Smooth muscle cell (in vitro differentiated cells): ENCODE measurements at regions not wholly inside any gene's neighbourhood (a gene's known extent, or its start where the extent isn't known, plus 50 kb on each side); places are given as distances from the start of the nearest gene placed in this dataset.

ENCODE experiments used
- DNase-seq: peaks from one replicate; lab custom pipeline; 2025; ENCODE audit not compliant: unreplicated experiment; lab: John Stamatoyannopoulos, UW
- H2AFZ ChIP-seq: fragments of 200-600 bp; sonication (generic); 2 replicates; pipeline ENCODE4 v1.6.0; 2016; ENCODE audit warnings: antibody characterized with exemption, low read depth, mild to moderate bottlenecking
- H3F3A ChIP-seq: fragments of 200-600 bp; sonication (generic); 2 replicates; pipeline ENCODE4 v1.6.0; 2017; ENCODE audit warnings: antibody characterized with exemption, low read depth
- H3K27ac ChIP-seq: fragments of 200-600 bp; sonication (generic); 2 replicates; pipeline ENCODE4 v1.5.1; 2016; ENCODE audit warnings: low read depth, mild to moderate bottlenecking
- H3K27me3 ChIP-seq: fragments of 200-600 bp; sonication (generic); 2 replicates; pipeline ENCODE4 v1.6.1; 2016; ENCODE audit warnings: low read depth, mild to moderate bottlenecking
- H3K36me3 ChIP-seq: fragments of 200-600 bp; sonication (generic); 2 replicates; pipeline ENCODE4 v1.5.1; 2016; ENCODE audit warnings: low read depth
- H3K4me1 ChIP-seq: fragments of 200-600 bp; sonication (generic); 2 replicates; pipeline ENCODE4 v1.5.1; 2016; ENCODE audit warnings: low read depth
- H3K4me2 ChIP-seq: fragments of 200-600 bp; sonication (generic); 2 replicates; pipeline ENCODE4 v1.6.0; 2016; ENCODE audit warnings: mild to moderate bottlenecking
- H3K4me3 ChIP-seq: fragments of 200-600 bp; sonication (generic); 2 replicates; pipeline ENCODE4 v1.5.1; 2016; ENCODE audit warnings: mild to moderate bottlenecking
- H3K79me2 ChIP-seq: fragments of 200-600 bp; sonication (generic); 2 replicates; pipeline ENCODE4 v1.6.0; 2016; ENCODE audit warnings: low read depth, mild to moderate bottlenecking
- H3K9ac ChIP-seq: fragments of 200-600 bp; sonication (generic); 2 replicates; pipeline ENCODE4 v1.6.0; 2016; ENCODE audit warnings: low read depth
- H3K9me3 ChIP-seq: fragments of 200-600 bp; sonication (generic); replicated peaks from 2 replicates; pipeline ENCODE4 v1.5.1; 2016; ENCODE audit warnings: low read depth
- H4K20me1 ChIP-seq: fragments of 200-600 bp; sonication (generic); 2 replicates; pipeline ENCODE4 v1.6.0; 2016; ENCODE audit warnings: low read depth
- CTCF ChIP-seq: fragments of 200-600 bp; sonication (generic); IDR thresholded peaks from 2 replicates; pipeline ENCODE4 v1.5.1; 2017; ENCODE audit warnings: borderline replicate concordance, mild to moderate bottlenecking, antibody characterized with exemption; ENCODE audit not compliant: insufficient read depth, poor library complexity, severe bottlenecking
- WGBS: methylation state at CpG from one replicate; pipeline ENCODE4 v1.1.7; 2016; ENCODE audit warnings: low lambda C conversion rate; 5-methylcytosine and 5-hydroxymethylcytosine counted together

DNA sequence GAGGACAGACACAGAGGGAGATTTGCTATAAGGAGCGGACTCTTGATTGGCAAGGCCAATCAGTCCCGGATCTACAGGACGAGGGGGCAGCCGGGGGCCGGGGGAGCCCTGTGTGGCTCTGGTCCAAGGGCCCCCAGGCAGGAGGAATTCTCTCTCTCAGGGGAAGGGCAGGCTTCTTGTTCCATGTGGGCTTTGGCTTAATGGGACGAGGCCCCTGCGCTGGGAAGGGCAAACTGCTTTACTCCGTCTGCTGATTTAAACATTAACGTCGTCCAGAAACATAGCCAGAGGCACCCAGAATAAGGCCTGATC lies 75.9 kb downstream of the TMEM18 start:
- H4K20me1 ChIP-seq = no peaks in the 10 kb centered on the region
- no peak overlapping the region for H3K4me2 ChIP-seq
- no peaks in the 10 kb centered on the region for H3K27me3 ChIP-seq
- no peaks in the 10 kb centered on the region for H3K36me3 ChIP-seq
- H3K9me3 ChIP-seq = no peaks in the 10 kb centered on the region
- no peak overlapping the region for H2AFZ ChIP-seq
- TF ChIP-seq CTCF = no peak
- H3K79me2 ChIP-seq = no peaks in the 10 kb centered on the region
- H3K4me3 ChIP-seq = no peak overlapping the region
- H3K9ac ChIP-seq = no peak overlapping the region
- H3F3A ChIP-seq = no peaks in the 10 kb centered on the region
- WGBS = 95% methylated on average over 10 of the region's 10 CpGs
- H3K27ac ChIP-seq = no peak overlapping the region
- no peak for DNase-seq
- no peaks in the 10 kb centered on the region for H3K4me1 ChIP-seq

DNA sequence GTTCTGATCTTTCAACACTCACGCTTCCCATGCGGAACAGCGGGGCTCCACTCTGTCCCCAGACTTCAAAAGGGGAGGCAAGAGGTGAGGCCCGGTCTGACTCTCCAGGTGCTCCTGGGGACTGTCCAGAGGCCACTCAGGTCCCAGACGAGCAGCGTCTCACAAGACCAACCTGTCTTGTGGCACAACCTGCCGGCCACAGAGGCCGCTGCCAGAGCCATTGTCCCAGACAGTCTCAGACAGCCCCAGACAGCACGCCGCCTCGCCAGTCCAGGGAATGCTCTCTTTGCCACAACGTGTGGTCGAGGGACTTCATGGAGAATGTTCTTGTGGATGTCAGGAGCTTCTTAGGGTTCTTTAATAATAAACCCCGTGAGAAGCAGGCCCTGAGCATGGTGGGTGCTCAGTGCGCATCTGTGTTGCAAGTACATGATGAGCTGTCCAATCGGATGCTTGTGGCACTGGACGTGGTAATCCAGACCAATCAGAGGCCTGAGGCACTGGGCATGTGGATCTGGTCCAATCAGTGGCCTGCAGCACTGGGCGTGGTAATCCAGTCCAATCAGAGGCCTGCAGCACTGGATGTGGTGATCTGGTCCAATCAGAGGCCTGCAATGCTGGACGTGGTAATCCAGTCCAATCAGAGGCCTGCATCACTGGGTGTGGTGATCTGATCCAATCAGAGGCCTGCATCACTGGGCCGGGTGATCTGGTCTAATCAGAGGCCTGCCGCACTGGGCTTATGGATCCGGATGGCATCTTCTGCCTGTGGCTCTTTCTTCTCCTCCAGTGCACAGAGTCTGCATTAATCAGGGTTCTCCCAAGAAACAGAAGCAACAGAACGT lies 76.4 kb downstream of the TMEM18 start:
- Histone ChIP-seq H3K4me2 (no peak overlapping the region), H4K20me1 (no peaks in the 10 kb centered on the region), H2AFZ (no peak overlapping the region), H3K27ac (no peak overlapping the region), H3K27me3 (no peaks in the 10 kb centered on the region), H3K36me3 (no peaks in the 10 kb centered on the region), H3K9me3 (no peaks in the 10 kb centered on the region), H3K4me3 (no peak overlapping the region), H3K4me1 (no peaks in the 10 kb centered on the region), H3F3A (no peaks in the 10 kb centered on the region), H3K9ac (no peak overlapping the region), H3K79me2 (no peaks in the 10 kb centered on the region)
- no peak for TF ChIP-seq CTCF
- whole genome bisulfite sequencing = 91% methylated on average over 23 of the region's 23 CpGs
- DNase-seq = no peak

DNA sequence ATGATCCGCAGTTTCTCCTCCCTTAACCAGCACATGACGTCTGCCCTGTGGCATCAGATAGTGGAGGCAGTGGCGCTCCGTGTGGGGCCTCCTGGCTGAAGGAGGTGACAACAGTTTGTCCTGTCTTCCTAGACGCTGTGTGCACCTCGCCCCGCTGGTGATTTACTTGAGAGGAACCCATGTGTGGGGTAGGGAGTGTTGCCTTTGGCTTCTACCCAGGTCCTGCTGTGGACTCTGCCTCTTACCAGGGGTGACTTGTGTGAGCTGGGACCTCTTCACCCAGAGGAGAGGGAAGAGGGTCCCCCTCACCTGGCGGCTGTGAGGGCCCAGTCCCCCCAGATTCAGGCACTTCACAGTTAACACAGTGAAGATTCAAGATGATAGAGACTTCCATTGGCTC lies 77.6 kb downstream of the TMEM18 start:
- H3K27ac ChIP-seq = no peak overlapping the region
- H3K36me3 ChIP-seq = no peaks in the 10 kb centered on the region
- H2AFZ ChIP-seq = no peak overlapping the region
- H3K4me3 ChIP-seq = no peak overlapping the region
- no peaks in the 10 kb centered on the region for H3F3A ChIP-seq
- no peaks in the 10 kb centered on the region for H4K20me1 ChIP-seq
- H3K4me2 ChIP-seq = no peak overlapping the region
- no peak for TF ChIP-seq CTCF
- H3K9me3 ChIP-seq = no peaks in the 10 kb centered on the region
- no peaks in the 10 kb centered on the region for H3K27me3 ChIP-seq
- DNase-seq = no peak
- no peaks in the 10 kb centered on the region for H3K79me2 ChIP-seq
- no peak overlapping the region for H3K9ac ChIP-seq
- no peaks in the 10 kb centered on the region for H3K4me1 ChIP-seq
- WGBS = 79% methylated on average over 8 of the region's 8 CpGs

DNA sequence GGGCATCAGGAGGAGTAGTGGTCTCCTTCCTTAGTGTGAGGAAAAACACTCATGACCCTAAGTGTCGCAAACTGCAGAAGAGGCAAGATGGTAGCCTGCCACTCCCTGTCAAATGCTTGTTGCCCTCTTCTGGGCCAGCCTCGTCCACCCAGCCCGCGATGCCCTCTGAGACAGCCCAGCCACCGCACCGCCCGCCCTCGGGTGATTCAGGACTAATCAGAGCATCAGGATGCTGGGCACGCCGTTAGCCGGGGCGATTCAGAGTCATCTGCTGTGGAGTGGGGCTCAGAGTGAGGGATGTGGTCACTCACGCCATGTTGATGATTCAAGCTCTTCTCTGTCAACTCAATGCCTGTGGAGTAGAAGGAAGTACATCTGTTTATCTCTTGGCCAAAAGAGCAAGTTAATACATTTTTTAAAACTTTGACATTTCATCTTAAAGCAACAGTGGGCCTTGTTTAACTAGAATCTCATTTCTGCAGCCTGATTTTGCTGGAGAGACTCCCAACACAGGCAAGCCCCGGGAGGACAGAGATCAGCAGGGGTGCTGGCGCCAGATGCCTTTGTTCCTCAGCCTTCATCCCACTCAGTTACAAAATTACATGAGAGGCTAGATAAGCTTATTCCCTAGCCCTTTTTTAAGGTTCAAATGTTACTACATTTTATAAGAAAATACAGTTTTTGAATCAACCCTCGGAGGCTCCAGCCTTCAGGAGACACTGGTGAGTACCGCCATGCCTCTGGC lies 79.0 kb downstream of the TMEM18 start:
- Histone ChIP-seq H3K4me2 (no peak overlapping the region), H3K36me3 (no peaks in the 10 kb centered on the region), H2AFZ (no peak overlapping the region), H3K9ac (no peak overlapping the region), H3K27ac (no peak overlapping the region), H3K27me3 (no peaks in the 10 kb centered on the region), H4K20me1 (no peaks in the 10 kb centered on the region), H3K9me3 (no peaks in the 10 kb centered on the region), H3K4me3 (no peak overlapping the region), H3K79me2 (no peaks in the 10 kb centered on the region), H3K4me1 (no peaks in the 10 kb centered on the region), H3F3A (no peaks in the 10 kb centered on the region)
- TF ChIP-seq CTCF = no peak
- no peak for DNase-seq
- WGBS = 88% methylated on average over 17 of the region's 17 CpGs
